Nephron progenitor cell (in vitro differentiated cells): ENCODE measurements at regions not wholly inside any gene's neighbourhood (a gene's known extent, or its start where the extent isn't known, plus 50 kb on each side); places are given as distances from the start of the nearest gene placed in this dataset.

Source experiments
- DNase-seq: peaks from one replicate; pipeline ENCODE4 v3.0.0; 2021
- H3K27ac Mint-ChIP-seq: 2 replicates; pipeline ENCODE4 v1.8.0; 2021; ENCODE audit warnings: mild to moderate bottlenecking, moderate library complexity, mixed read lengths
- H3K27me3 Mint-ChIP-seq: 2 replicates; pipeline ENCODE4 v1.8.0; 2021; ENCODE audit warnings: mild to moderate bottlenecking, low read depth, mixed read lengths; ENCODE audit not compliant: poor library complexity
- H3K36me3 Mint-ChIP-seq: 2 replicates; pipeline ENCODE4 v1.8.0; 2021; ENCODE audit warnings: low read depth, mixed read lengths
- H3K4me1 Mint-ChIP-seq: 2 replicates; pipeline ENCODE4 v1.8.0; 2021; ENCODE audit warnings: mixed read lengths
- H3K4me3 Mint-ChIP-seq: 2 replicates; pipeline ENCODE4 v1.8.0; 2021; ENCODE audit warnings: mild to moderate bottlenecking, moderate library complexity, mixed read lengths
- H3K9me3 Mint-ChIP-seq: 2 replicates; pipeline ENCODE4 v1.8.0; 2021; ENCODE audit warnings: mild to moderate bottlenecking, moderate library complexity, mixed read lengths
- TF ChIP-seq, protein P1 (sequence below): fragments of 200-600 bp; sonication (generic); IDR thresholded peaks from 2 replicates; pipeline ENCODE4 v1.5.0; 2021; ENCODE audit warnings: antibody characterized with exemption

DNA sequence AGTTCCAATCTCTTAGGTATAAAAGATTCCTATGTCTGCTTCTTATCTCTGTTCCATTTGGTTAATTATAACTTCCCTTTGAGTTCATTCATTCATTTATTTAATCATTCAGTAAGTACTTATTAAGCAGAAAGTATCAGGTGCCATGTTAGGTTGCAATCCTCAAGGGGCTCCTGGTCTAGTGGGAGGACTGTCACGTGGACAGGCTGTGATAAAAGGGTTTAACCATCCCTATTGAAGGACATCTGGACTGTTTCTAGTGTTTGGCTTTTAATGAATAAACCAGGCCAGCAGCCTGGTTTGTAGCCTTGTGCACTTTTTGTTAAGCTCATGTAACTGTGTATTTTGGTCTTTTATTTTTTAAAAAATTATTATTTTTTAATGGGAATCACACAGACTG, 162.1 kb upstream of the OGFRL1 start:
- Mint-ChIP-seq H3K36me3 (no peaks in the 10 kb centered on the region), H3K4me3 (no peak overlapping the region), H3K27me3 (peaks cover 5% of the 10 kb centered on the region), H3K9me3 (peaks cover 17% of the 10 kb centered on the region), H3K4me1 (peaks cover 17% of the 10 kb centered on the region), H3K27ac (no peak overlapping the region)
- no peak for DNase-seq
- TF ChIP-seq, protein P1, sequence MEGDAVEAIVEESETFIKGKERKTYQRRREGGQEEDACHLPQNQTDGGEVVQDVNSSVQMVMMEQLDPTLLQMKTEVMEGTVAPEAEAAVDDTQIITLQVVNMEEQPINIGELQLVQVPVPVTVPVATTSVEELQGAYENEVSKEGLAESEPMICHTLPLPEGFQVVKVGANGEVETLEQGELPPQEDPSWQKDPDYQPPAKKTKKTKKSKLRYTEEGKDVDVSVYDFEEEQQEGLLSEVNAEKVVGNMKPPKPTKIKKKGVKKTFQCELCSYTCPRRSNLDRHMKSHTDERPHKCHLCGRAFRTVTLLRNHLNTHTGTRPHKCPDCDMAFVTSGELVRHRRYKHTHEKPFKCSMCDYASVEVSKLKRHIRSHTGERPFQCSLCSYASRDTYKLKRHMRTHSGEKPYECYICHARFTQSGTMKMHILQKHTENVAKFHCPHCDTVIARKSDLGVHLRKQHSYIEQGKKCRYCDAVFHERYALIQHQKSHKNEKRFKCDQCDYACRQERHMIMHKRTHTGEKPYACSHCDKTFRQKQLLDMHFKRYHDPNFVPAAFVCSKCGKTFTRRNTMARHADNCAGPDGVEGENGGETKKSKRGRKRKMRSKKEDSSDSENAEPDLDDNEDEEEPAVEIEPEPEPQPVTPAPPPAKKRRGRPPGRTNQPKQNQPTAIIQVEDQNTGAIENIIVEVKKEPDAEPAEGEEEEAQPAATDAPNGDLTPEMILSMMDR: no peak

DNA sequence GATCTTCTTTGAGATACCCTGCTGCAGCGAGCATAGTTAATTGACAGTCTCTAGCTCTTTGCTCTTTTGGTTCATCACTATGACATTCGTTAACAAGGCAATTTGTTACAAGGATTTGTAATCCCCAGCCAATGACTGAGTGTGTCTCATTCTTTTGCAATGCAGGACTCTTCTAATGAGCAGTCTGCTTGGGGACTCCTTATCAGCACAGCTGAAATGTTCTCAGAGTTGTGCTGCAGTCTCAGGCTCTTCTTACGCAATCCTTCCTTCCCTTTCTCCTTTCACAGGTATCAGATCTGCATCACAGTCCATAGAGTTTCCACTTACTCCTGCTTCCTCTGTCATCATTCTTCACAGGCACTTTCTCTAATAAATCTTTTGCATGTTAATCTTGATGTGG, 161.2 kb upstream of the OGFRL1 start:
- H3K36me3 Mint-ChIP-seq: no peaks in the 10 kb centered on the region

DNA sequence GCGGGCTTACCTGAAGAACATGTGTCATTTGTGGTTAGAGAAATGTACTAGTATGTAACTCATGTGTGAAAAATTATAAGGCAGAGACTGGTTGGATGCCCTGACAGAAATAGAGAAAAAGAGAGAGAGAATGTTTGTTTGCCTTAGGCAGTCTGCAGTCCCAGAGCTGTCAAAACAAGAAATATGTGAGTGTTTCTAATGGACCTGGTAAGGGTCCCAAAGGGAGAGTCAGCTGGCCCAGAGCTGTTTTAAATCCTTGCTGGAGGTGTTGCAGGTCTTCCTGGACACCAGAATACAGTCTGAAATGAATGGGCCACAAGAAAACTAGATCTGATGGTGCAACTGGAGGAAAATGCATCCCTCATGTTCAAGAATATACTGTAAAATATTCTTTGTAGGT, 158.3 kb upstream of the OGFRL1 start:
- TF ChIP-seq, protein P1: no peak
- Mint-ChIP-seq H3K9me3 (peaks cover 17% of the 10 kb centered on the region), H3K27me3 (peaks cover 4% of the 10 kb centered on the region), H3K36me3 (no peaks in the 10 kb centered on the region), H3K4me1 (peaks cover 11% of the 10 kb centered on the region), H3K27ac (no peak overlapping the region), H3K4me3 (no peak overlapping the region)
- DNase-seq: no peak

More for the DNA sequence above, 161.2 kb upstream of the OGFRL1 start:
- peaks cover 17% of the 10 kb centered on the region for H3K9me3 Mint-ChIP-seq
- H3K27me3 Mint-ChIP-seq: peaks cover 5% of the 10 kb centered on the region
- peaks cover 17% of the 10 kb centered on the region for H3K4me1 Mint-ChIP-seq
- H3K4me3 Mint-ChIP-seq: no peak overlapping the region
- TF ChIP-seq, protein P1: no peak
- DNase-seq: no peak
- no peak overlapping the region for H3K27ac Mint-ChIP-seq

DNA sequence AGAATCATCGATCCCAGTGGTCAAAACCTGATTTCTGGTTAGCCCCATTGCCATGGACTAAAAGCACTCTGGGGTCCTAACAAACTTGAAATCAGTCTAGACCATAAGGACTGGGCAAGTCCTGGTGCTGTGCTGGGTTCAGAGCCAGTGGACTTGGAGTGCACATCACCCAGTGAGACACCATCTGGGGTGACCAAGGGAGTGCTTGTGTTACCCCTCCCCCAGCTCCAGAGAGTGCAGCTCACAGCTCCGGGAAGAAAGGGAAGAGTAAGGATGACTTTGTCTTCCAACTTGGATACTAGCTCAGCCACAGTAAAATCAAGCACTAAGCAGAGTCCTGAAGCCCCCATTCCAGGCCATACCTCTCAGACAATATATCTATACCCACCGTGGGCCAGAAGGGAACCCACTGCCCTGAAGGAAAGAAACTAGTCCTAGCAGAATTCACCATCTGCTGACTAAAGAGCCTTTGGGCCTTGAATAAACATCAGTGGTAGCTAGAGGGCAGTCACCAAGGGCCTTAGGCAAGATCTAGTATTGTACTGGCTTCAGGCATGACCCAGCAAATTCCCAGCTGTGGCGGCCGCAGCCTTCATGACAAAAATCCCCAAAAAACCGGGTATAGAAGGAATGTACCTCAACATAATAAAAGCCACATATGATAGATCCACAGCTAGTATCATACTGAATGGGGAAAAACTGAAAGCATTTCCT, 153.5 kb upstream of the OGFRL1 start:
- Mint-ChIP-seq H3K9me3 (peaks cover 11% of the 10 kb centered on the region), H3K36me3 (no peaks in the 10 kb centered on the region), H3K4me1 (peaks cover 8% of the 10 kb centered on the region), H3K4me3 (no peak overlapping the region), H3K27ac (no peak overlapping the region), H3K27me3 (peaks cover 4% of the 10 kb centered on the region)
- TF ChIP-seq, protein P1: no peak
- DNase-seq: no peak

DNA sequence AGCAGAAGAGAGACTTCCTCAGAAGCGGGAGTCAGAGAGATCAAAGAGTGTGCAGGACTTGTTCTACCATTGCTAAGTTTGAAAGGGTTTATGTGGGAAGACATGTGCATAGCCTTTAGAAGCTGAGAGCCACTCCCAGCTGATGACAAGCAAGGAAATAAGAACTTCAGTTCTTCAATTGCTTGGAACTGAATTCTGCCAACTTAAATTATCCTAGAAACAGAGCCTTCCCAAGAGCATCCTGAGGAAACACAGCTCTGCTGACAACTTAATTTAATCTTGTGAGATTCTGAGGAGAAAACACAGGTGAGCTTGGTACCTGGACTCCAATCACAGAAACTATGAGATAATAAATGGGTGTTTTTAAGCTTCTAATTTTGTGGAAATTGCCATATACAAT, 150.6 kb upstream of the OGFRL1 start:
- H3K36me3 Mint-ChIP-seq: no peaks in the 10 kb centered on the region
- no peak for DNase-seq
- no peak overlapping the region for H3K4me3 Mint-ChIP-seq
- H3K27ac Mint-ChIP-seq: no peak overlapping the region
- H3K4me1 Mint-ChIP-seq: no peaks in the 10 kb centered on the region
- H3K9me3 Mint-ChIP-seq: peaks cover 20% of the 10 kb centered on the region
- peaks cover 7% of the 10 kb centered on the region for H3K27me3 Mint-ChIP-seq
- TF ChIP-seq, protein P1: no peak

DNA sequence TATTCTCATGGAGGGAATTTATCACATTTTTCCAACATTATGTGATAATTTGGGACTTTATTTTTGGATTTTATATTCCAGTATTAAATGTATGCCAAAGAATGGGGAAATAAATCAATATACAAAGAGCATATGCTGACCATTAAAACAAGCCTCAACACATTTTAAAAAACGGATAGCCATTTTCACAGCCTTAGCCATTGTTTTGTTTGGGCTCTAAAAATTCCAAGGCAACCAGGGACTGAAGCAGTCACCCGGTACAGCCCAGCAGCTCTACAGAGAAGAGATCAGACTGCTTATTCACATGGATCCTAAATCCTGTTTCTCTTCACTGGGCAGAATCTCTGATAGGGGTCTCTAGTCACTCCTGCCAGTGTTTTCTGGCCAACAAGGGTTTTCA, 150.2 kb upstream of the OGFRL1 start:
- Mint-ChIP-seq H3K27ac (no peak overlapping the region), H3K9me3 (peaks cover 20% of the 10 kb centered on the region), H3K27me3 (peaks cover 7% of the 10 kb centered on the region), H3K4me1 (no peaks in the 10 kb centered on the region), H3K4me3 (no peak overlapping the region), H3K36me3 (no peaks in the 10 kb centered on the region)
- TF ChIP-seq, protein P1: no peak
- no peak for DNase-seq
